ENCODE measurements at regions not wholly inside any gene's neighbourhood (a gene's known extent, or its start where the extent isn't known, plus 50 kb on each side); places are given as distances from the start of the nearest gene placed in this dataset.

DNA sequence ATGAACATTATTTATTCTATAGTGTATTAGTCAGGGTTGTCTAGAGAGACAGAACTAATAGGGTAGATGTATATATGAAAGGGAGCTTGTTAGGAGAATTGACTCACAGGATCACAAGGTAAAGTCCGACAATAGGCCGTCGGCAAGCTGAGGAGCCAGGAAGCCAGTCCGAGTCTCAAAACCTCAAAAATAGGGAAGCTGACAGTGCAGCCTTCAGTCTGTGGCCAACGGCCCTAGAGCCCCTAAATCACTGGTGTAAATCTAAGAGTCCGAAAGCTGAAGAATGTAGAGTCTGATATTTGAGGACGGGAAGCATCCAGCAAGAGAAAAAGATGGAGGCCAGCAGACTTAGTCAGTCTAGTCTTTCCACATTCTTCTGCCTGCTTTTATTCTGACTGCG is 912.2 kb downstream of the FLRT2 start:
- H3K9me3 Mint-ChIP-seq (ENCODE audit: unreplicated experiment): no peaks in the 10 kb centered on the region
- no peak overlapping the region for H3K4me3 Mint-ChIP-seq (ENCODE audit: unreplicated experiment)
- H3K36me3 Mint-ChIP-seq (ENCODE audit: unreplicated experiment): no peaks in the 10 kb centered on the region
- TF ChIP-seq, protein P1, sequence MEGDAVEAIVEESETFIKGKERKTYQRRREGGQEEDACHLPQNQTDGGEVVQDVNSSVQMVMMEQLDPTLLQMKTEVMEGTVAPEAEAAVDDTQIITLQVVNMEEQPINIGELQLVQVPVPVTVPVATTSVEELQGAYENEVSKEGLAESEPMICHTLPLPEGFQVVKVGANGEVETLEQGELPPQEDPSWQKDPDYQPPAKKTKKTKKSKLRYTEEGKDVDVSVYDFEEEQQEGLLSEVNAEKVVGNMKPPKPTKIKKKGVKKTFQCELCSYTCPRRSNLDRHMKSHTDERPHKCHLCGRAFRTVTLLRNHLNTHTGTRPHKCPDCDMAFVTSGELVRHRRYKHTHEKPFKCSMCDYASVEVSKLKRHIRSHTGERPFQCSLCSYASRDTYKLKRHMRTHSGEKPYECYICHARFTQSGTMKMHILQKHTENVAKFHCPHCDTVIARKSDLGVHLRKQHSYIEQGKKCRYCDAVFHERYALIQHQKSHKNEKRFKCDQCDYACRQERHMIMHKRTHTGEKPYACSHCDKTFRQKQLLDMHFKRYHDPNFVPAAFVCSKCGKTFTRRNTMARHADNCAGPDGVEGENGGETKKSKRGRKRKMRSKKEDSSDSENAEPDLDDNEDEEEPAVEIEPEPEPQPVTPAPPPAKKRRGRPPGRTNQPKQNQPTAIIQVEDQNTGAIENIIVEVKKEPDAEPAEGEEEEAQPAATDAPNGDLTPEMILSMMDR (IDR thresholded peaks at IDR 0.05; ENCODE audit: partially characterized antibody, unreplicated experiment): no peak
- H3K4me1 Mint-ChIP-seq (ENCODE audit: low read depth, unreplicated experiment): no peaks in the 10 kb centered on the region
- no peak for DNase-seq
- no peak overlapping the region for H3K27ac Mint-ChIP-seq (ENCODE audit: unreplicated experiment)
- H3K27me3 Mint-ChIP-seq (ENCODE audit: unreplicated experiment): no peaks in the 10 kb centered on the region

DNA sequence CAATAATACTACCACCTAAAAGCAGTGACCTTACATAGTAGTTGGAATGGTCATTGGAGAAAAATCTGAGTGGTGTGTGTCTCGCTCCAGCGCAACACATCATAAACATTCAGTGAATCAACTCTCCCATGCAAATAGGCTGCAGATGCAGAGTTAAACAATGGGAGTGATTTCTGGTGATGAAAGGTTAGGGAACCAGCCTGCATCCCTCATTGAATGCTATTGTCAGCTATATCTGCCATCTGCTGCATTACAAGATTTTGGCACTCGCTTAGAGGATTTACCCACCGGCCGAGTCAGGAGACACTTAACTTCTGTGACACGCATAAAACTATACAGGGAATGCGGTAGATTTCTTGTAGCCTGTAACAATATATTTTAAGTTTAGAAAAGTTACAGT is 900.9 kb downstream of the FLRT2 start:
- Mint-ChIP-seq H3K9me3 (ENCODE audit: unreplicated experiment) (no peaks in the 10 kb centered on the region), H3K4me1 (ENCODE audit: low read depth, unreplicated experiment) (peaks cover 5% of the 10 kb centered on the region), H3K4me3 (ENCODE audit: unreplicated experiment) (no peak overlapping the region), H3K27ac (ENCODE audit: unreplicated experiment) (no peak overlapping the region), H3K27me3 (ENCODE audit: unreplicated experiment) (peaks cover 2% of the 10 kb centered on the region), H3K36me3 (ENCODE audit: unreplicated experiment) (no peaks in the 10 kb centered on the region)
- TF ChIP-seq, protein P1 (IDR thresholded peaks at IDR 0.05; ENCODE audit: partially characterized antibody, unreplicated experiment): no peak
- DNase-seq: no peak

DNA sequence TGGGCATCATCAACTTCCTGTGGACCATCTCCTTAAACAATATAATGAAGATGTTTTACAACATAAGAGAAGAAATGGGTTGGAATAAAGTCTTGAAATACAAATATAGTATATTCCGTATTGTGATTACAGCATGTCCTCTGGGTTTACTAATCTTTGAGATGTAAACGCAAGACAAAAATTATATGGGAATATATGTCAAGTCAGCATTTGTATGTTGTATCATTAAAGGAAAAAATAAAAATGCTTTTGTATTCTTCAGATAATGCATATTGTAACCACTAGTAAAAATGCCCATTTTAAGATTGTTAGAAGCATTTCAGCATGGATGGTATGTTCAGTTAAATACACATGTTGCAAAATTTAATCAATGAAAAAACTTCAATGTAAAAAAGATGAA is 893.3 kb downstream of the FLRT2 start:
- Mint-ChIP-seq H3K4me1 (ENCODE audit: low read depth, unreplicated experiment) (no peaks in the 10 kb centered on the region), H3K4me3 (ENCODE audit: unreplicated experiment) (no peak overlapping the region)

DNA sequence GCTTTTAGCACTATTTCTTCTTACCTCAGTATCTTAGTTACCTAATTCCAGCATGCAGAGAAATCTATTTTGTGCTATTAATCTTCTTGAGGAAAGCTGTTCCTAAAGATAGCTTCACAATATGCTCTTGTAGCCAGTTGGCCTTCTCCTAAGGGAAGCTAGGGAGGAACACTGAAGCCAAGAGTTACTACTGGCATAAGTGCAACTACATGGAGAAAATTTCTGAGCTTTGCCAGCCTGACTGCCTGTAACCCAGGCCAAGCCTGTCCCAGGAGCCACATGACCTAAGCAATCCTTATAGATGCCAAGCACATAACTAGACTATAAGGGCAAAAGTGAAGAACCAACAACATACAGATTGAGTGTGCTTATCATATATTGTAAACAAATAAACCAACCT is 890.2 kb downstream of the FLRT2 start:
- no peaks in the 10 kb centered on the region for H3K4me1 Mint-ChIP-seq (ENCODE audit: low read depth, unreplicated experiment)
- peaks cover 1% of the 10 kb centered on the region for H3K36me3 Mint-ChIP-seq (ENCODE audit: unreplicated experiment)
- H3K4me3 Mint-ChIP-seq (ENCODE audit: unreplicated experiment): no peak overlapping the region
- no peak for DNase-seq
- H3K27ac Mint-ChIP-seq (ENCODE audit: unreplicated experiment): no peak overlapping the region
- no peaks in the 10 kb centered on the region for H3K9me3 Mint-ChIP-seq (ENCODE audit: unreplicated experiment)
- H3K27me3 Mint-ChIP-seq (ENCODE audit: unreplicated experiment): no peaks in the 10 kb centered on the region
- TF ChIP-seq, protein P1 (IDR thresholded peaks at IDR 0.05; ENCODE audit: partially characterized antibody, unreplicated experiment): no peak

More for the DNA sequence above, 893.3 kb downstream of the FLRT2 start:
- TF ChIP-seq, protein P1 (IDR thresholded peaks at IDR 0.05; ENCODE audit: partially characterized antibody, unreplicated experiment): no peak
- Mint-ChIP-seq H3K36me3 (ENCODE audit: unreplicated experiment) (no peaks in the 10 kb centered on the region), H3K27ac (ENCODE audit: unreplicated experiment) (no peak overlapping the region), H3K9me3 (ENCODE audit: unreplicated experiment) (no peaks in the 10 kb centered on the region), H3K27me3 (ENCODE audit: unreplicated experiment) (no peaks in the 10 kb centered on the region)
- no peak for DNase-seq

DNA sequence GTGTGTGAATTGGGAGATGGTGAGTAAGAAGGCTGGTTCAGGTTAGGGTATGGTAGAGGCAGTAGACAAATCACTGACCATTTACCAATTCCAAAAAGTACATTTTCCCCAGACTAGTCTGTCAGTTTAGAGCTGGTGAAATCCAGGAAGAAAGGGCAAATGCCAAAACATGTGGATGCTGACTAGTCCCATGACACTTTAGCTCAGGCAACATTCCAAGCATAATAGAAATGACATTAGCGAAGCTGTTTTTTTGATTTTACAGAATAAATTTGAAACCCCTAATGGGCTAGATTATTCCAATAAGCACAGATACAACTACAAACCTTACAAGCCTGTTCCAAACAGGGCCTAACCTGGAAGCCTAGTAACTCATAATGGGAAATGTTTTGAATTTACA is 884.2 kb downstream of the FLRT2 start:
- H3K9me3 Mint-ChIP-seq (ENCODE audit: unreplicated experiment): peaks cover 1% of the 10 kb centered on the region
- TF ChIP-seq, protein P1 (IDR thresholded peaks at IDR 0.05; ENCODE audit: partially characterized antibody, unreplicated experiment): no peak
- H3K36me3 Mint-ChIP-seq (ENCODE audit: unreplicated experiment): peaks cover 13% of the 10 kb centered on the region
- no peaks in the 10 kb centered on the region for H3K4me1 Mint-ChIP-seq (ENCODE audit: low read depth, unreplicated experiment)
- H3K27me3 Mint-ChIP-seq (ENCODE audit: unreplicated experiment): no peaks in the 10 kb centered on the region
- H3K27ac Mint-ChIP-seq (ENCODE audit: unreplicated experiment): no peak overlapping the region
- no peak for DNase-seq
- no peak overlapping the region for H3K4me3 Mint-ChIP-seq (ENCODE audit: unreplicated experiment)

Data from glutamatergic neuron (in vitro differentiated cells).